NCI-H460 (cell line): ENCODE measurements at regions not wholly inside any gene's neighbourhood (a gene's known extent, or its start where the extent isn't known, plus 50 kb on each side); places are given as distances from the start of the nearest gene placed in this dataset.
A peak's percentile ranks its signal among the peaks of the same experiment; 100 is the strongest.
"Not testable (repeated sequence)": the region's sequence is repeated elsewhere in the genome, so short reads cannot be mapped to it uniquely, and the experiment has no call there.

ENCODE experiments used
- DNase-seq: peaks from one replicate; pipeline ENCODE4 v3.0.0-alpha.2; 2016; ENCODE audit warnings: low read depth; ENCODE audit errors: extremely low read depth

DNA sequence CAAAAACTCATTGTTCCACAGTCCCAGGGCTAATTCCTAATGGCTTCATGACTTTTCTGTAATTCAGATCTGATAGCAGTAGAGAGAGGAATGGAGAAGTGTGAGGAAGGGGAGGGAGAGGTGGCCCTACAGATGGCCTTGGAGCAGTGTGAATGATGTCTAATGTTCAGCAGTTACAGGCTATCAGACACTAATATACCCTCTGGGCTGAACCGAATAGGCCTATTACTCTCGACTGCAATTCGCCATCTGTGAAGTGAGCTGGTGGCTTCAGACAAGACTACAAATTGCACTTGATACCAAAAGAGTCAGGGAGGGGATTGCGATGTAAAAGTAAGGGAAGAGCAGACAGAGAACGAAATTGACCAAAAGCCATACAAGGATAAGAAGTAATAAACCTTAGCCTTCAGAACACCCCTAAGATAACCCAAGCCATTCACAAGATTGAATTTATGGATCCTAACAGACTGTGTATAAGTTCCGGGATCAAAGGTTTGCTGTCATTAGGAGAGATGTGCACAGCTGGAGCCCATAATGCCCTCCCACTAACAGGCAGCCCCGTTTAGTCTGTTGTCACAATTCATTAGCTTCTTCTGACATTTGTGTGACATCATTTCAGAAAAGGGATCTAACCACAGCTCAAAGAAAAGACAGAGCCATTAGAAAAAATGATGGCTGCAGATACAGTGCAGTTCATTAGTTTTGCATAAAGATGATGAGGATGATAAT lies 642.4 kb upstream of the API5 start:
- no peak for DNase-seq

GRCh38 chr11:42674436-42674835 lies 637.4 kb upstream of the API5 start:
- DNase-seq = no peak

GRCh38 chr11:42707541-42707940 lies 604.3 kb upstream of the API5 start:
- DNase-seq = no peak

- DNase-seq = no peak
Observed at GRCh38 chr11:42709216-42709615, 602.6 kb upstream of the API5 start.

DNA sequence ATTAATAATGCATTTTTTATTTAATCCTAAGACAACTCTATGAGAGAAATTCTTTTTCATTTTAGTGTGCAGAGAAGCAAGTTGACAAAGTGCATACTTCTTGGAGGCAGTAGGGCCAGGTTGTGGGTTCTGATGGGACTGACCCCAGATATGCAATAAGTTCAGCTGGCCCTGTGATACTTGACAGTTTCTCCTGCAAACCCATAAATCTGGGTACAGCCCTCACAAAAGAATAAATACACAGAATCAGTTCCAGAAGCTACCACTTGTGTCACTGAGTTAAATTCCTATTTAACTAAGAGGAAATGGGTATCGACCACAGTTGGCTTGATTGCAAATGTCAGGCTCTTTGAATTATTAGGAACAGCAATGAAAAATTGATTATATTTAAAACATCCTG lies 598.5 kb upstream of the API5 start:
- no peak for DNase-seq

DNA sequence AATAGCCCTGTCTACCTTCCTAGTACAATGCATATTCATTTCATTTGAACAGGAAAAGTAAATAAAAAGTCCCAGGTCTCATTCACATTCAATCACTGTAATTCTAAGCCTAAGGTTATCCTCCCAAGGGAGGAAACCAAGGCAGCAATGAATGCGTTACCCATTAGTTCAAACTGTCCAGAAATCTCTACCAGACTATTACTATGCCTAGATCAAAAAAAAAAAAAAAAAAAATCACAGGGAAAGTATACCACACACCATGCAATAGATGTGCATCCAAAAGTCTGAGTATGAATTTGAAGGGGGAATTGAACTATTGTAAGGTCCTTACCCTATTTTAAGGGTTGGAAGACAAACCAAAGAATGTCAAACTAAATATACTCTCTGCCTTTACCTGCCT lies 598.0 kb upstream of the API5 start:
- DNase-seq = no peak

DNA sequence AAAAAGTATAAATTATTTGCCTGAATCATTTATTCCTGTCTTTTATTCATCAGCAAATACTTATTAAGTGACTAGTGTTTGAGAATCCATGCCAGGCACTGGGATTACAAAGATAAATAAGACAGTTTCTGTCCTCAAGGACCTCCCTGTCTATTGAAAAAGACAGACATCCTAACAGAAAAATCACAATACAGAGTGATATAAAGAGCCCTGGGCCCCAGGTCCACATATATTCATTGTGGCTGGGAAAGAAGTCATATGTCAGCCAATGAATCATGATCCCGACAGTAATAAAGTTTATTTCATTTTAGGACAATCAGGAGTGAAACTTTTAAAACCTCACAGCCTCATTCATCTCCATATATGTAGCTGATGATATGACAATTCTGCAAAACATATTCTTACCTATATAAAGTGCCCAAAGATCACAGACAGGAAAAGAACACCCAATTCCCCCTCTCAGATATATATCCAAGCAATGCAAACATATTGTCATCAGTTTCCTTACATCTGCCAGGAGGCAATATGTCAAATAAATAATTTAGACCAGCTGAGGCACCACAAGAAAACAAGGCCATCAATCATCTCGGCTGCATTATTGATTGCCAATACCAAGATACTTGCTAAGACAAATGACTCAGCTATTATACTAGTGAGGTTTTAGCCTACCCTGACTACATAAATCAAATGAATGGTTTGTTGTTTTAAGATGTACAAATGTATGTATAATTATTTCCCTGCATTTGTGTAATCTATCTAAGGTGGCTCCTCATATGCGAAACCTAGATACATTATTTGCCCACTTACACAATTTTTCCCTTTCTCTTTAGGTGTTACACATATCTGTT lies 590.9 kb upstream of the API5 start:
- DNase-seq = no peak

- DNase-seq = no peak
Observed at GRCh38 chr11:42727879-42728278, 583.9 kb upstream of the API5 start.

- no peak for DNase-seq
Observed at GRCh38 chr11:42762348-42762747, 549.4 kb upstream of the API5 start.

- DNase-seq = no peak
Observed at GRCh38 chr11:42764936-42765335, 546.9 kb upstream of the API5 start.

- DNase-seq = no peak
Observed at GRCh38 chr11:42768576-42768975, 543.2 kb upstream of the API5 start.

GRCh38 chr11:42770444-42771065 lies 541.2 kb upstream of the API5 start:
- peak; percentile 8 for DNase-seq

- DNase-seq = no peak
Observed at GRCh38 chr11:42772886-42773285, 538.9 kb upstream of the API5 start.

DNA sequence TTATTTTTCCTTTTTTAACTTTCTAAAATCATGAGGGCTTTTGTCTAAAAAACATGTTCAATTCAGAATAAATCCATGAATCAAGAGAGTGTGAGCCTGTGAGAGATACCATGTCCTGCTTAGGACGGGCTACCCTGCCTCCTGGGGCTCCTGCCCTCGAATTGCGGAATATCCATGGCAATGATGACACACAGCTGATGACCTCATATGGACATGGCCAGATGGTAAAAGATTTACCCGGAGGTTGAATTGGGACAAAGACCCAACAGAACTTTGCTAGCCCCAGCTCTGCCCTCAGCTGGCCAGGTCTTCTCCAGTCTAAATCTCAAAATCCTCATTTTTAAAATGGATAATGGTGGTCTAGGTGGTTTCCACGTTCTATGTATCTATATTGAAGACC lies 538.1 kb upstream of the API5 start:
- no peak for DNase-seq

DNA sequence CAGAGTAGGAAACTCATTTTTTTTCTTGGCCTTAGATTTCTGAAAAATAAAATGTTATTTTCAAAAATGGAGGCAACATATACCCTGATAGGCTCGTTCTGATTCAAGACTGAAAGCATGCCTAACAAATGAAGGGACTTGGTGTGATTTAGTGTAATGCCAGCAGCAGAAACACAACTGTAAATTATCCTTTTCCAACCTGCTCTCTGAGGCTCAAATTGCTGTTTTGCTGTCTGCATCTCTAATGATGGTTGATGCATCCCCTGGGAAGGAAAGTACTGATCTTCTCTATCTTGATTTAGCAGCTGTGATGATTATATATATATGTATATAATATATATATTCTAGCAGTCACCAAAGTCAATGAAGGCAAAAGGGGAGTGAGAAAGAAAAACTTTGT lies 537.2 kb upstream of the API5 start:
- DNase-seq = no peak

DNA sequence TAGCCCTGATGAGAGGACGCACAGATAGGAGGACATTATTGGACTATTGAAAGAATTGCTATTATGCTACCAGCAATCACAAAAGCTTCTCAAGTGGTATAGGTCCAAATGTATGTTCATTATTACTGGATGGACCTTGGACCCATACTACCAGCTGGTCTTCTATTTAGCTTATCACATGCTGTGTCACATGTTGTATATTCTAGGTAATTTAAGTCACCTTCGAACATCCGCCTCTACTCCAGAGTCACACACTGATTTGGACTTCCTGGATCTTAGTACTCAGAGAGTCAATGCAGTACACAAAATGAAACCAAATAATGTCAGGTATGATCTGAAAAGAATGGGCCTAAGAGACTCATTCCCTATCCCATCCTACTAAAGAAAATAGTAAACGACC lies 534.0 kb upstream of the API5 start:
- no peak for DNase-seq

DNA sequence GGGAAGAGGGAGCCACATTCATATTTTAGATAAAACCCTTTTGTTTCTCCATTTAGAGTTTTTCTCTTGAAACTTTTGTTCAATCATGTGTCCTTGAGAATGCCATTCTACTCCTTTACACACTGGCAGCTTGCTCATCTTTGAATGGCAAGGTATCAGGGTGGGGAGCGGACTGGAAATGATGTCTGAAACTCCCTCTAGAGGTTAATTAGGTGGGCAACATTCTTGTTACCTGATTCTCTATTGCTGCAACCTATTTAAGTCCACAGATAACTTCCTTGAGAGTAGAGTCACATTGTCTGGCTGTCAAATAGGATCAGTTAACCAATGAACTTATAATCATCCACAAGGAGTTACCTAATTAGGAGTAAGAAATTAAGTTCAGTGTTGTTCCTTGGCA lies 533.6 kb upstream of the API5 start:
- DNase-seq = no peak

- no peak for DNase-seq
Observed at GRCh38 chr11:42779555-42779954, 532.2 kb upstream of the API5 start.

GRCh38 chr11:42786981-42787380 lies 524.8 kb upstream of the API5 start:
- DNase-seq = no peak

DNA sequence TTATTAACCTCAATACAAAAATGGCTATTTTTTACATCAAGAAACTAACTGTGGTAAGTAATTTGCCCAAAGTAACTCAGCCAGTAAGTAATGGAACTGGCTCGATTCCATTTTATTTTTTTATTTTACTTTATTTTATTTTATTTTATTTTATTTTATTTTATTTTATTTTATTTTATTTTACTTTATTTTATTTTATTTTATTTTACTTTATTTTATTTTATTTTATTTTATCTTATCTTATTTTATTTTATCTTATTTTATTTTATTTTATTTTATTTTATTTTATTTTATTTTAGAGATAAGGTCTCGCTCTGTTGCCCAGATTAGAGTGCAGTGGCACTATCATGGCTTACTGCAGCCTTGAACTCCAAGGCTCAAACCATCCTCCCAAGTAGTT lies 516.3 kb upstream of the API5 start:
- DNase-seq = not testable (repeated sequence)

DNA sequence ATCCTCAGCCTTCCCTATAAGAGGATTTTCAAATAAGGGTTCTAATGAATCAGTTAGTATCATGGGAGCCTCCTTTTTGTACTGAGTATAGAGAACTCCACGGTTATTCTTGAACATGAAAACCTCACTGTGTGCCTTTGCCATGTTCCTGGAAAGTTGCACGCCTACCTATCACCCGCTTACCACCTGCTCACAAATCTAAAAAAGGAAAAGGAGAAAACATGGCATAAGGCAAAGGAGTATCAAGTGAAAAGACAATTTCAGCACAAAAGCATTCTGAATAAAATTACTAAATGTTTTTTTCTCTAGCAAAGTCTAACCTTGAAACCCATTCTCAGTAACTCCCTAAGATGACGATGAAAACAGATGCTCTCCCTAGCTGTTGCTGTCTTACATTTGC lies 511.8 kb upstream of the API5 start:
- DNase-seq = no peak
